AG04450 (cell line): ENCODE measurements at regions not wholly inside any gene's neighbourhood (a gene's known extent, or its start where the extent isn't known, plus 50 kb on each side); places are given as distances from the start of the nearest gene placed in this dataset.

Experiments used
- CTCF ChIA-PET: fragments of 300-600, 350-600 bp; formaldehyde crosslinking; extraction: SDS; loops from one replicate; lab custom pipeline; 2022; ENCODE audit warnings: antibody characterized with exemption, inconsistent platforms; lab: Charles Lee
- POLR2A ChIA-PET: fragments of 350-600 bp; formaldehyde crosslinking; extraction: SDS; loops from one replicate; lab custom pipeline; 2021; ENCODE audit warnings: antibody characterized with exemption, inconsistent platforms; lab: Yijun Ruan, JAX
- DNase-seq: peaks from one replicate; pipeline ENCODE4 v3.0.0-alpha.2; 2011; ENCODE audit warnings: low read depth, low spot score
- H3K27ac ChIP-seq: one replicate; pipeline ENCODE4 v1.5.1; 2012; ENCODE audit warnings: low read depth, low read length, control low read depth
- H3K27me3 ChIP-seq: one replicate; pipeline ENCODE4 v1.6.0; 2012; ENCODE audit warnings: low read length; ENCODE audit not compliant: control insufficient read depth, insufficient read depth
- H3K4me3 ChIP-seq: 2 replicates; pipeline ENCODE4 v1.5.1; 2011; ENCODE audit warnings: mild to moderate bottlenecking, low read depth, low read length, control low read depth
- H3K9me3 ChIP-seq: 2 replicates; pipeline ENCODE4 v1.5.1; 2012; ENCODE audit warnings: low read length; ENCODE audit not compliant: control insufficient read depth, insufficient read depth
- TF ChIP-seq, protein P1 (sequence below): IDR thresholded peaks from 2 replicates; pipeline ENCODE4 v1.5.1; 2011; ENCODE audit warnings: low read depth, low read length, control low read depth, inconsistent platforms

DNA sequence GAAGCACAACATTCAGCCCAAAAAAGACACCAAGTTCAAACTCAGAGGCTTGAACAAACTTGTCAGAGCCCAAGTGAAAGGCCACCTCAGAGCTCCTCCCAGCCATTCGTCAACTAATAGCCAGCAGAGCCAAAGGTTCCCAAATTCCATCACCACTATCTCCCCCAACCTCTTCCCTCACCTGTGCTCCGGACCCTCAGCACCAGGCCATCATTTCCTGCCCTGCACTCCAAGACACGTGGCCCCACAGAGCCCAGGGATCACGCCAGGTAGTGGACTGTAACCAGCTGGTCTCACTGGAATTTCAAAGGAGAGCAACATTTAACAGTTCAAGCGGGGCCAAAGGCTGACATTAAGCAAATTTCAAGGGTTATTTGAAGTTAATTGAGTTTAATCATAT is 245.2 kb upstream of the IGF1R start:
- Histone ChIP-seq H3K9me3 (peaks cover 3% of the 10 kb centered on the region; the same call in 1 of the 2 replicates), H3K27ac (no peak overlapping the region), H3K4me3 (no peak overlapping the region), H3K27me3 (no peaks in the 10 kb centered on the region)
- TF ChIP-seq, protein P1, sequence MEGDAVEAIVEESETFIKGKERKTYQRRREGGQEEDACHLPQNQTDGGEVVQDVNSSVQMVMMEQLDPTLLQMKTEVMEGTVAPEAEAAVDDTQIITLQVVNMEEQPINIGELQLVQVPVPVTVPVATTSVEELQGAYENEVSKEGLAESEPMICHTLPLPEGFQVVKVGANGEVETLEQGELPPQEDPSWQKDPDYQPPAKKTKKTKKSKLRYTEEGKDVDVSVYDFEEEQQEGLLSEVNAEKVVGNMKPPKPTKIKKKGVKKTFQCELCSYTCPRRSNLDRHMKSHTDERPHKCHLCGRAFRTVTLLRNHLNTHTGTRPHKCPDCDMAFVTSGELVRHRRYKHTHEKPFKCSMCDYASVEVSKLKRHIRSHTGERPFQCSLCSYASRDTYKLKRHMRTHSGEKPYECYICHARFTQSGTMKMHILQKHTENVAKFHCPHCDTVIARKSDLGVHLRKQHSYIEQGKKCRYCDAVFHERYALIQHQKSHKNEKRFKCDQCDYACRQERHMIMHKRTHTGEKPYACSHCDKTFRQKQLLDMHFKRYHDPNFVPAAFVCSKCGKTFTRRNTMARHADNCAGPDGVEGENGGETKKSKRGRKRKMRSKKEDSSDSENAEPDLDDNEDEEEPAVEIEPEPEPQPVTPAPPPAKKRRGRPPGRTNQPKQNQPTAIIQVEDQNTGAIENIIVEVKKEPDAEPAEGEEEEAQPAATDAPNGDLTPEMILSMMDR = no peak
- no peak for DNase-seq
- ChIA-PET CTCF (no interaction called here), POLR2A (no interaction called here)

DNA sequence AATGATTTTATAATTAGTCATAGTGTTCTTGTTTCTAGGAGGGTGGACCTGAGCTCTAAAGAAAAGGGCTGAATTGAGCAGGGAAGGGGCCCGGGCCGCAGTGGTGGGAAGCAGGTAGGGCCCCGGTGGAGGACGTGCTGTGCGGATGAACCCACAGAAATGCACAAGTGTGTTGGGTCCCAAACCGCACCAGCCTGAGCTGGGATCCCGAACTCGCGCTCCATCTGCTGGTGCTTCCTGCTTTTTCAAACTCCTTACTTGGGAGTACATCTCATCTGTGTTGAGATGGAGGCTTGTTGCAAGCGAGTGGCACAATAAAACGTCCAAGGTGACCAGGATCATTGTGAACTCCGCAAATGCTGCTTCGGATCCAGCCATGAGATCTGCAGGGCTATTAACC is 244.8 kb upstream of the IGF1R start:
- Histone ChIP-seq H3K27me3 (no peaks in the 10 kb centered on the region), H3K27ac (no peak overlapping the region), H3K9me3 (peaks cover 3% of the 10 kb centered on the region; the same call in 1 of the 2 replicates), H3K4me3 (no peak overlapping the region)
- DNase-seq = no peak
- ChIA-PET POLR2A (no interaction called here), CTCF (no interaction called here)
- TF ChIP-seq, protein P1 = no peak

DNA sequence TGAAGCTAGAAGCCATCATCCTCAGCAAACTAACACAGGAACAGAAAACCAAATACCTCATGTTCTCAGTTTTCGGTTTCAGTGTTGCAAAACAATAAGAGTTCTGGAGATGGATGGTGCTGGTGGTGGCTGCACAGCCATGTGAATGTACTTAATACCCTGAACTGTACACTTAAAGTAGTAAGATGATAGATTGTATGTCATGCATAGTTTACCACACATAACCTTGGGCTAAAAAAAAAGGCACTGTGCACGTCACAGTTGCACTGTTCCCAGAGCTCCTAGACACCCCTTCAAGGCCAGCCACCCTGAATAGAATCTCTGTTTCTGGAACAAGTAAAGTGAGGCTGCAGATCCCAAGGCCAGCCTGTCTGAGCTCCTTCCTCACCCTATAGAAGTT is 243.3 kb upstream of the IGF1R start:
- POLR2A ChIA-PET = no interaction called here
- no peak overlapping the region for H3K4me3 ChIP-seq
- no peak for DNase-seq
- peaks cover 3% of the 10 kb centered on the region; the same call in 1 of the 2 replicates for H3K9me3 ChIP-seq
- no peak overlapping the region for H3K27ac ChIP-seq
- TF ChIP-seq, protein P1 = no peak
- CTCF ChIA-PET = interaction anchor here (1.1 kb wide), 1 partner anchor 11 kb away, joined by 3 read pairs; no protein-coding TSS in a partner anchor
- H3K27me3 ChIP-seq = no peaks in the 10 kb centered on the region

DNA sequence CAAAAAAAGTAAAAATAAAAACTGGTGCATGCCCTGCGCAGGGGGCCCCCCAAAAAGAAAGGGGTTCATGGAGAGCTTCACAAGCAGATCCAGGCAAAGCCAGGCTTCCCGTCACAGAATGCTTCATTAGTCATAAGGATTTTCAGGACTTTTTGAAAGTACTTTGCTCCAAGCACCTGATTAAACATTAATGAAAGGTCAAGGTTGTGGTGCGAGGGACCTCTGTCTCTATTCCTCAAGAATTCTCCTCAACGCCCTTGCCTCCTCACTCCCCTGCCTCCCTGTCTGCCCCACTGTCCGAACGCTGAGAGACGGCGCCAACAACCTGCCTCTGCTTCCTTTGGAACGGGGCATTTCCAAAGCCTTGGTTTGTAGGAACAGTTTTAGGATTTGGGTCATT is 240.1 kb upstream of the IGF1R start:
- no peak overlapping the region for H3K4me3 ChIP-seq
- no peak for DNase-seq
- H3K27ac ChIP-seq = no peak overlapping the region
- peaks cover 3% of the 10 kb centered on the region; the same call in 1 of the 2 replicates for H3K9me3 ChIP-seq
- CTCF ChIA-PET = no interaction called here
- TF ChIP-seq, protein P1 = no peak
- H3K27me3 ChIP-seq = no peaks in the 10 kb centered on the region
- POLR2A ChIA-PET = no interaction called here

DNA sequence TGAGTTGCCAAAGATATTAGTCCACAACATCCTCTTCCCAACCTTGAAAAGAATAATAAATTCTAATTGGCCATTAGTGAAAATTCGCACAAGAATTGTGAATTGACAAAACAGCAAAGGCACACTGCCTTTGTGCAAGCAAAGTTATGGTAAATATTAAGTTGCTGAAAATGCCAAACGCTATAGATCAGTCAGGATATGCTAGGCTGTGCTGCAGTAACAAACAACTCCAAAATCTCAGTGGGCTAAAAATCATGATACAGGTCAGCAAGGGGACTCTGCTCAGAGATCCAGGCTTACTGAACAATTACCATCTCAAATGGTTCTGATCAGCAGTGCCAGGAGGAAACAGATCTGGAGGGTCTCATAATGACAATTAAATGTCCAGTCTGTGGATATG is 238.0 kb upstream of the IGF1R start:
- no peaks in the 10 kb centered on the region for H3K27me3 ChIP-seq
- H3K9me3 ChIP-seq = no peaks in the 10 kb centered on the region
- DNase-seq = no peak
- CTCF ChIA-PET = interaction anchor here (0.8 to 1.3 kb wide), 3 partner anchors 9 to 18 kb away, joined by 3 to 8 read pairs (median 3); no protein-coding TSS in a partner anchor
- H3K27ac ChIP-seq = no peak overlapping the region
- POLR2A ChIA-PET = no interaction called here
- no peak overlapping the region for H3K4me3 ChIP-seq
- TF ChIP-seq, protein P1 = no peak
